GM21381 (cell line): ENCODE measurements at regions not wholly inside any gene's neighbourhood (a gene's known extent, or its start where the extent isn't known, plus 50 kb on each side); places are given as distances from the start of the nearest gene placed in this dataset.
"Not testable (repeated sequence)": the region's sequence is repeated elsewhere in the genome, so short reads cannot be mapped to it uniquely, and the experiment has no call there.

Source experiments
- ATAC-seq: cut with Tn5 transposase; IDR thresholded peaks from one replicate; pipeline ENCODE4 v1.9.1; 2021; ENCODE audit warnings: mild to moderate bottlenecking, moderate library complexity; ENCODE audit not compliant: unreplicated experiment

DNA sequence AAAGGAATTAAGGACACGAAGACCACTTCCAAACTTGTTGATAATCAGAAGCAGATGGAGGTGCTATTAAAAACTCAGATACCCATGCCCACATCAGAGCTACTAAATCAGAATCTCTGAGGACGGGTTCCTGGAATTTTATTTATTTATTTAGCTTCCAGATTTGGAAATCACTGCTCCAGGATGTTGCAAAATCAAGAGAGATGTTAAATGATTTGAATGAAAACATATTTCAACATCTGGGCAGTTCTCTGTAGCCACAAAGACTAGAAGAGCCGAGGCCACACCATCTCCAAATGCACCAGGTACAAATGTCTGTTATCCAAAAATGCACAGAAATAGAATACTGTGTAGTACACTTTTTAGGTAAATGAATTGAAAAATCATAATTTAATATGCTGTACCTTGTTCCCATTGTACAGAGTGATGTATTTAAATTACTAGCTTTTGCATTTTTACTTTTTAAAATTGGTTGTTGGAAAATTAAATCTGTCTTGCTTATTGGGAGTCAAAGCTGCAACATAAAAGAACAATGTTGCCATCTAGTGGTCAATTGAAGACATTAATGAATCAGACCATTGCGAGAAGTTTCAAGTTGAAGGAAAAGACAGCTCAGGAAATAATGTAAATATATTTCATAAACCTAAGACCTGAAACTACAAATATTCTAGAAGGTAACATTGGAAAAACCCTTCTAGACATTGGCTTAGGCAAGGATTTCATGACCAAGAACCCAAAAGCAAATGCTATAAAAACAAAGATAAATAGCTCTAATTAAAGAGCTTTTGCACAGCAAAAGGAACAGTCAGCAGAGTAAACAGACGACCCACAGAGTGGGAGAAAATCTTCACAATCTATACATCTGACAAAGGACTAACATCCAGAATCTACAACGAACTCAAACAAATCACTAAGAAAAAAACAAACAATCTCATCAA is 151.3 kb upstream of the TTC29 start:
- peak; percentile 67 for ATAC-seq

DNA sequence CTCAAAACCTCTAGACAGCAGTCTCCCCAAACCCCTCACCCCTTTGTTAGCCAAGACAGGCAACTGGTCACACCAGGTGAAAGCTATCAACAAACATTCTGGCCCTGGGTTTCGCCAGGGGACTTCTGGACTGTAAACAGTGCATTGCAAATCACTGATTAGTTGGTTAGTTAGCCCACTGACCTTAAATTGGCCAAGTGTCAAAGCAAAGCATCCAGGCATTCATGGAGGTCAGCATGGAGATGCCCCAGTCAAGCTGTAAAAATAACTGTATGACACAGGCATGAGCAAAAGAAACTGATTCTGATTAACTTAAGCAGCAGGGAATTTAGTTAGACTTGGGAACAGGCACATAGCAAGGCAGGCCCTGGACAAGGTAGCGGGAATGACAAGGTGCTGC is 156.0 kb upstream of the TTC29 start:
- no peak for ATAC-seq

DNA sequence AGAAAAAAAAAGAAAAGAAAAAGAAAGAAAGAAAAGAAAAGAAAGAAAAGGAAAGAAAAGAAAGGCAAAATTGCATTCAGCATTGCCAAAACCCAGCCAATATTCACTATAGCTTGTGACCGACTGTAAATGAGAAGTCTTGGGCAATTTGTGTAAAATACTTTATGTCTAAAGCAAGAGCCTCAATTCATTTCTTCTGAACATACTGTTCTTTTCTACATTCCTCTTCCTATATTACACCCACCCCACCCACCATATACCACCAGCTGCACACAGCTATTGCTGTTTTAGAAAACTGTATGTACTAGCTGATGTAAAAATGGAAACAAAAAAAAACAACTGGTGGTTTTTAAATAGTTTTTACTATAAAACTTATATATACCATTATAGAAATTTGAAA is 156.9 kb upstream of the TTC29 start:
- no peak for ATAC-seq

DNA sequence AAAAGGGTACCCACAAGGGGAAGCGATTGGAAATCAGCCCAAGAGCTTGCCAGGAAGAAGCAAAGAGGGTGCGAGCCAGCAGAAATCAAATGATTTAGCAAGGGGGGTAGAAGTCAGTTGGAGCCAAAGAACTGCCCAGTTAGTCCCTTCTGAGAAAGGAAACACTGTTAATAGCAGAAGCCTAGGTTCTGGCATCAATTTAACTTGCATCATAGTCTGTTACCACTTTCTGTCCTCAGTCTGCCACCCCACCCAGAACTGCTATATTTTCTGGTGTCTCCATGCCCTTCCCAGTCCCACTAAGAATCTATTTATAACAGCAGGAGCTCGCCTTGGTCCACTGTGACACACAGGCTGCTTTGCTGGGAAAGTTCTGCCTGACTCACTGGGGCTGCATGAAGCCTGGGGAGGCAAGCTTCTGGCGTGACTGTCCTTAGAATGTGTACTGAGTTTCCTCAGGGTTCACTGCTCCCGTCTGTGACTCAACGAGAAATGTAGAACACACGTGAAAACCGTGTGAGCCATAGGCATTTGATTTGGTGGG is 157.8 kb upstream of the TTC29 start:
- no peak for ATAC-seq

DNA sequence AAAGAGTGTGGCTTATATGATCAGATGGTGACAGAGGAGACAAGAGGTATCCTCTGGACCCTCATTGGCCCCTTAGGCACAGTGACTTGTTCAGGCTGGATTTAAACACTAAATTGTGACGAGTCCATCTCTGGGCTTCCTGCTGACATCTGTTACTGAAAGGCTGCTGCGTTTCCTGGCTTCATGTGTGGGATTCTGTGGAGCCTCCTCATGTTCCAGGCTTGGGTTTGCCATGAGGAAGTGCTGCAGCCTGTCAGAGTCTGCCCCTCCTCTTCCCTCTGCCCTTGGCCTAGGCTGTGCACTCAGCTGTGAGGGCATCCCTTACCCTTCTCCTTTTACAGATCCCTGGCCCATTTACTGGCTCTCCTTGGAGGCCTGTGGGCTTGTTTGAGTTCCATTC is 159.1 kb upstream of the TTC29 start:
- ATAC-seq, result no peak

DNA sequence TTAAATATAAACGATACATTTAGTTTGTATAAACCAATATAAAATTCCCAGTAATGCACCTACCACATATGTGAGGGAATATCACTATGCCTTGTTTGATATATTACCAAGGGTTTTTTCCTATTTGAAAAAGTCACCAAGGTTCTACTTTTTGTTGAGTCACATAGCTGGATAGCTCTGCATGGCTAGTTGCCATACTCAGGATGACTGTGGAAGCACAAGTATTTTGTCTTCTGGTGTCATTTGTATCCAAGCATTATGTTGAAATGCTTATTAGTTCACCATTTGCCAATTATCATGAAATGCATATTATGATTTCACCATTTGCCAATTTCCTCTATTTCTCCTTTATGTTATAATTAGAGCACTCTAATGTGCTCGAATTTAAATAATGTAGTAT is 162.7 kb upstream of the TTC29 start:
- no peak for ATAC-seq

DNA sequence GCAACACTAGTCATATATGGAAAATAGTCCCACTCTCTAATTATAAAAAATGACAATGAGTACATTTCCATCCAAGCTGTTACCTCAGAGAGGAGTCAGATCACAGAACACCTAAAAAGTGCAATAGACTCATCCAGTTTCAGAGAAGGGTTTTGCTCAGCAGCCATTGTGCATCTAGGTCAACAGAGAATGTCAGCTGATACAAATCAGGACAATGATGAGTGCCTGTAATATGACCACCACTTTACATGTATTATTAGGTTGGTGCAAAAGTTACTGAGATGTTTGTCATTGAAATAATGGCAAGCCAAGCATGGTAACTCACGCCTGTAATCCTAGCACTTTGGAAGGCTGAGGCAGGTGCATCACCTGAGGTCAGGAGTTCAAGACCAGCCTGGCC is 164.1 kb upstream of the TTC29 start:
- ATAC-seq, result no peak

DNA sequence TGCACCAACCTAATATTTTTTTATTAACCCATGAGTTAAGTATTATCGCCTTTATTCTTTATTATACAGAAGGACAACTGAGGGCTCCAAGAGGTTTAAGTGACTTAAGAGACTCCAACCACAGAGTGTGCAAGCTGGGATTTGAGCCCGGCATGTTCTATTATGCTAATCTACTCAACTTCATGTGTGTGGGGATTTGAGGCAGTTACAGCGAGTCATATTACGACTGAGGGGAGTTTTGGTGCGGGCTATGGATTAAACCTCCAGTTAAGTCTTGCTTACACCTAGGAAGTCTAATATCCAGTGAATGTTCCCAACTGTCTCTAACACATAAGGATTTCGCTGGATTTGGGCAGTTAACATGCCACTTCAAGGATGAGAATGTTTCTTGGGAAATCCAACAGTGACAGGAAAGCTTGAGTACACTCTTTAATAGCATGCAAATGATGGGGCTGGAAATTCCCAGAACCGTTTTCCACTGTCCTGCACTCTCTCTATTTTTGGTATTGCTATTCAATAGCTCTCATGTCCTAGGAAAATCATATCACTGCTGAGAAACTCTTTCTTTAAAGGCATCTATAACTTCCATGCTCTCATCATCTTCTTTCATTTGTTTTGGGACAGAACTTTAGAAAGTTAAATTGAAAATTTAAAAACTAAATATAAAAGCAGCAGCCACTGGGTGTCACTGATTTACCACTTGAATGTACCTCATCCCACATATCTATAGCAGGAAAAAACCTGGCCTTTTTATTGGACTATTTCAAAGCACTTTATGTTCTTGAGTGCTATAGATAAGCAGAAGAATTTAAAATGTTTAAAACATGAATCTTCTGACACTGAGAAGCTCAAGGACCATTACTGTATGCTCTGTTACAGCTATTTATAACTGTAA is 165.1 kb upstream of the TTC29 start:
- ATAC-seq, result no peak

DNA sequence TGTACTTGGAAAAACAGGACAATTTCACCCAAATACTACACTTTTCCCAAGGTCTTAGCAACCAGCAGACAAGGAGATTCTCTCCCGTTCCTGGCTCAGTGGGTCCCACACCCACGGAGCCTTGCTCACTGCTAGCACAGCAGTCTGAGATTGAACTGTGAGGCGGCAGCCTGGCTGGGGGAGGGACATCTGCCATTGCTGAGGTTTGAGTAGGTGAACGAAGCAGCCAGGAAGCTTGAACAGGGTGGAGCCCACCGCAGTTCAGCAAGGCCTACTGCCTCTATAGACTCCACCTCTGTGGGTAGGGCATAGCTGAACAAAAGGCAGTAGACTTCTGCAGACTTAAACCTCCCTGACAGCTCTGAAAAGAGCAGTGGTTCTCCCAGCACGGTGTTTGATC is 166.5 kb upstream of the TTC29 start:
- not testable (repeated sequence) for ATAC-seq

DNA sequence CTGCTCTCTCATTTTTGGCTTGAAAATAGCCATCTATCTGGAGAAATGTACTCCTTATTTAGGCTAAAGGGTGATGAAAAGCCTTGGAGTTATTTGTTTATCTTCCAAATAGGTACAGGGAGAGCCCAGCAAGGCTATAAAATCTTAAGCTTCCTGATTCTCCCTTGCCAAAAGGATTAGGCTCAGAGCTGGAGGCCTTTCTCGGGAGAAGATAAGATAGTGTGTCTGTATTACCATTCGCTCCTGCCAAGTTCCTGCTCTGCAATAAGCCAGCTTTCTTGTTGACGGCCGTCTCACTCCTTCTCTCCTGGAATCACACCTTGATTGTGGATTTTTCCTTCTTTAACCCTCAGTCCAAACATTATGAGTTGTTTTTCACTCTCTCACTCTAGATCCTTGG is 171.8 kb upstream of the TTC29 start:
- no peak for ATAC-seq

DNA sequence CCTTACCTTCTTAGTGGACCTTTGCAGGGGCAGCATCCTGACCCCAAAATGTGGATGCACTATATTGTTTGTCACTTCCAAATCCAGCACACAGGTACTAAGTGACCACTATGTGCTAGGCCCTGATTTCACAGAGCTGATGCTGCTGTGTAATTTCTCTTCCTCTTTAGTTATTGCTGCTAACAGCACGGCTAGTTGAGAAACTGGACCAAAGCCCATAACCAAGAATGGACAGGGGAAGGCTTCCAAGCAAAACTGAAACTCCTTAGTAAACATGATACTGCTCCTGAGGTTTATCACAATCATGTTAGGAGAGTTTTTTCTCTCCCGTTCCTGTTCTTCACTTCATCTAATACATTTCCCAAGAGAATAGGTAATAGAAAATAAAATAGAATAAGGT is 172.9 kb upstream of the TTC29 start:
- ATAC-seq, result no peak

DNA sequence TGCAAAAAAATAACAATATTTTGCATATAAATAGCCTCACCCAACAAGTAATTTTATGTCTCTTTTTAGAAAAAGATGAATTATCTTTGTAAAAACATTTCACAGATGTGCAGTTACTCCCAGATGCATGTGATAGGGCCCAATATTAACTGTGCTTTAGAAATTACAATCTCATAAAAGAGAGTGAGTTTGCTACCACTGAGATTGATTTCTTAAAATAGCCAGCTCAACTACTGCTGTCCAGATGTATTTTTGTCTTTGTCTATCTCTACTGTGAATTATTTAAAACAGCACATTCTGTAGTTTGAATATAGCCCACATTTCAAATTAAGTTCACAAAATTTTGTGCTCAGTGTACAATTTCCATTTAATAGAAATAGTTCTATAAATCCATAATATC is 177.0 kb upstream of the TTC29 start:
- ATAC-seq, result no peak

DNA sequence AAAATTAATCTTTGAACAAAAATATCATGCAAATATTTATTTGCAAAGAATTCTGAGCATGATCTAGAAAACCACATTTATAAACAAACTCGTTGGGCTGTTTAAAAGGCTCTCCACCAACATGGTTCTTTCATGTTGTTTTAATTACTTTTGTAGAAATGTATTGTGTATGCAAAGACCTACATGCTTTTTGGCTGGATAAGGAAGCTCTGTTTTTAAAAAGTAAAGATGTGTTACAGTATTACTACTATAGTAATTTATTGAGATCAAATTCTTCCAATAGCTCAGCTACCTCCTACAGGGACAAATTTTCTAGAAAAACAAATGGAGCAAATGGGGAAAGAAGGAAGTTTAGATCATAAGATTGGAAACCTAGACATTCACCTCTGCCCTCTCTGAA is 177.5 kb upstream of the TTC29 start:
- ATAC-seq, result no peak

DNA sequence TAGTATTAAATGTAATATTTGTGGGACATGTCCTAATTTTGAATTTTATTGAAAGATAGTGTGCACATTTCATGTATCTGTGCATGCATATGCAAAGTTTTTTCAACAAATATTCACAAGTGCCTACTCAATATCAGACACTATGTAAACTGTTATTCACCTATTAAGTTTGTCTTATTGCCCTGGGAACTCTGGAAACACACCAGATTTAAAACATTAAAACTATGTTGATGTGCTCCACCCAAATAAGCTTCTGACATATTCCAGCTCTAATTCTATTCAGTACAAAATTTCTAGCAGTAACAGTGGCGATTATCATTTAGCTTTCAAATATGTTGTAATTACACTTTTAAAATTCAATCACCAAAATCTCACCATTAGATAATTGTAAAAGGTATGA is 183.1 kb upstream of the TTC29 start:
- no peak for ATAC-seq

DNA sequence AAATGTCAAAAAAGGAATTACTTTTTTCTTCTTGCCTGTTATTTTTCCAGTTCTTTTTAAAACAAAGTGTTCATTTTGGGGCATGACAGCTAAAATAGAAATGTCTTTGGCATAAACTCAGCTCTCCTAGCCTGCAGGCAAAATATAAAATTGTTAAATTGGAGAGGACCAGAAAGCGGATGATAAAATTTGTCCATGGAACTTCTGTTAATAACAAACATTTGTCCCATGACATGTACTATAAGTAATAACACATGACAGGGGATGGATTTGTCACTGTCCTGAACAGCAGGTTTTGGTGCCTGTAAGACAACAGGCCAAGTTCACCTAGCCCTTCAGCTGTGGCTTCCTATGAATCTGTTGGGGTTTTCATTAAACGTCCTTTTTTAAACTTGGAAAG is 184.0 kb upstream of the TTC29 start:
- ATAC-seq, result no peak

DNA sequence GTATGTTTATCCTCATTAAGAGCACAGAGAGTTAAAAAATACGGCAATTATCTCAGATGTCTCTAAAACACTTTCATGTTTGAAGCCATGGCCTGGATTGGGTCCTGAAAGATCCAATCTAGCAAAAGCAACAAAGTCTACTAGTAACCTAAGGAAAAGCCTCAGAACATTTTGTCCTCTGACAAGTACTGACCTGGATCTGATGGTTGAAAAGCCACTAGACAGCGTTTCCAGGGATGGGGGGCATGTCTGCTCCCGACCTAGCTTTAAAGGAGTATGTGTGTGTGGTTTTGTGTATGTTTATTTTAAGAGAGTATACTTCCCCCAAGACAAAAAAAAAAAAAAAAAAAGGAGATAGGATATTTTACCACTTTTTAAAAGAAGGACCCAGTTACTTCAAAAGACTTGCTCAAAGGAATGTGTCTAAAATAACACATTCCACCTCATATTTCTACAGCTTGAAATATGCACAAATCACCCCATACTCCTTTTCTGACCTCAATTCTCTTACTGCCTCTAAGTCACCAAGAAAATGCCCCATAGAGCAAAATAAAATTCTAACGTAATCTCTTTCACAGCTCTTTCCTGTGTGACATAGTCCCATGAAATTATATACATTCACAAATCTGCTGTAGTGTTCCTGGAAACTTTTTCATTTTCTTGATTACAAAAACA is 189.0 kb upstream of the TTC29 start:
- no peak for ATAC-seq

DNA sequence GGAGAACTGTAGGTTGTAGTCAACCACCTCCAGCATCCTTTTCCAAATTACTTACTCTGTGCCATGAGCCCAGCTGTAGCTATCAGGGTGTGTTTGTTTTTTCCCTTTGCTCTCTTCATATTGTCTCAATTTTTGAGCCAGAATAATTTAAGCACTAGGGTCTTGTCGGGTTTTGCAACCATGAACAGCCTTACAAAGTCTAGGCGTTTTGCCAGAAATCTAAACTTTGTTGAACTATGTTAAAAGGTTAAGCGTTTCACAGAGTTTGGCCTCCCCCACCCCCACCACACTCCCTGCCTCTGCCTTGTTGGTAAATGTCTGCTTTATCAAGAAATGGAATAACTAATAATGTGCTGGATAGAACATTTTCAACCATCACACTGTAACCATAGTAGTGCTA is 190.6 kb upstream of the TTC29 start:
- ATAC-seq, result no peak

DNA sequence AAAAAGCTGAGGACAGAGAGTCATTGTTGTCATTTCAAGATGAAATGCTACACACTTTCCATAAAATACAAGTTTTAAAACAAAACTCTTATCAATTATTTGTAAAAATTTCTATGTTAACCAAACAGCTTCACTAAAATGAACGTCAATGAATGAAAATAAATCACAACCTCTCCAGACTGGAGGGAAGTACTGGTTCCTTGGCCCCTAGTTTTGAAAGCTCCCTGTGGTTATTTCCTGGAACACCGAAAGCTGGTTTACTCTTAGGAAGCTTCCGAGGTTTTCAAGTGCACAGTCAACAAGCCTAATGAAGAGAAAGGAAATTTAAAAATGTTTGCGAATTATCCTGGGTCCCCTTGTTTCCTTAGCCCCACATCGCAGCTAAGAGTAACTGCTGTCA is 191.1 kb upstream of the TTC29 start:
- ATAC-seq, result no peak

DNA sequence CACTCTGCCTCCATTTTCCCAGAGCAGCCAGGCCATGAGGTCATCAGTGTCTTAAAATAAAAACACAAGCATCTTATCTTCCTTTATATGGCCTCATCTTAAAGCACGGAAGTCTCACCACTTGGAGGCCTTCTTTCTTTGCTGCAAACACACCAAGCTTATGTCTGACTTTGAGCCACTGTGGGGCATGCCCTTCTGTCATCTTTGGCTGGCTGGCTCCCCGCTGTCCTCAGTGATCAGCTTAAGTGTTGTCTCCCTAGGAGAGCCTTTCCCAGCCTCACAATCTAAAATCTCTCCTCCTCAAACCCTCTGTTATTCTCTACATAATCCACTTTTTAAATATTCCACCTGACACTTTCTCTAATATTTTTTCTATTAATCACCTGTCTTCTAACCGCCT is 191.6 kb upstream of the TTC29 start:
- ATAC-seq, result no peak

DNA sequence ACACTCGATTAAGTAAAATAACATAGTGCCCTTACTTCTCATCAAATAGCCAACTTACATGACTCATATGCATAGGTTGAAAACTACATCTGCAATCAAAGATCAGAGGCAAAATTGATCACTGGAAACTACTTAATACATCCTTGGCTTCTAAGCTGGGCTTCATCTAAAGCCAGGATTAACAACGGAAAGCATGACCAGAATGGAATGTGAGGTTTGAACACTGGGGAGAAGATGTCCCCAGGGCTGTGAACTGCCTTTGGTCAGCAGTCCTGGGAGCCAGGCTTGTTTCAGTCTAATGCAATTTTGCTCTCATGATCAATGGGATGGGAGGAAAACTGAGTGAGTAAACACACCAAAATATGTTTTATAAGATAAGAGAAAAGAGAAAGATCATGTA is 192.5 kb upstream of the TTC29 start:
- ATAC-seq, result no peak
